Esophagus muscularis mucosa (tissue), 4 donors: ENCODE measurements at regions not wholly inside any gene's neighbourhood (a gene's known extent, or its start where the extent isn't known, plus 50 kb on each side); places are given as distances from the start of the nearest gene placed in this dataset.

Experiments used
- DNase-seq: peaks from one replicate; pipeline ENCODE4 v3.0.0-alpha.2; 2017; ENCODE audit errors: extremely low spot score
- H3K27ac ChIP-seq, 4 donors: fragments of 200-600 bp; sonication (generic); replicated peaks in 1 of 4; 1 replicate in 3 of 4; 2 replicates in 1 of 4; pipeline ENCODE4 v1.5.1; 2016 to 2019; ENCODE audit warnings: mild to moderate bottlenecking in 1 of 4
- H3K27me3 ChIP-seq, 4 donors: fragments of 200-600 bp; sonication (generic); one replicate each; pipeline versions ENCODE4 v1.5.1 to v1.6.0; 2016 to 2019
- H3K36me3 ChIP-seq, 4 donors: fragments of 200-600 bp; sonication (generic); one replicate each; pipeline ENCODE4 v1.5.1; 2016 to 2019
- H3K4me1 ChIP-seq, 4 donors: fragments of 200-600 bp; sonication (generic); one replicate each; pipeline ENCODE4 v1.5.1; 2016 to 2019
- H3K4me3 ChIP-seq, 4 donors: fragments of 200-600 bp; sonication (generic); 1 replicate in 2 of 4; 2 replicates in 2 of 4; pipeline ENCODE4 v1.5.1; 2016 to 2019; ENCODE audit warnings: mild to moderate bottlenecking in 4 of 4, moderate library complexity in 1 of 4
- H3K9me3 ChIP-seq, 4 donors: fragments of 200-600 bp; sonication (generic); 1 replicate in 3 of 4; 2 replicates in 1 of 4; pipeline ENCODE4 v1.5.1; 2016 to 2019
- EP300 ChIP-seq: sonication (generic); formaldehyde crosslinking; IDR thresholded peaks from one replicate; pipeline ENCODE4 v1.6.1; 2017; ENCODE audit warnings: antibody characterized with exemption
- POLR2A ChIP-seq: fragments of 450-650 bp; IDR thresholded peaks from one replicate; pipeline ENCODE4 v1.6.1; 2017; ENCODE audit warnings: antibody characterized with exemption, moderate library complexity, mild to moderate bottlenecking, low read depth
- POLR2AphosphoS5 ChIP-seq, 2 donors: sonication (generic); formaldehyde crosslinking; IDR thresholded peaks; one replicate each; pipeline ENCODE4 v1.6.1; 2017; ENCODE audit warnings: antibody characterized with exemption in 2 of 2
- WGBS: methylation state at CpG from one replicate; pipeline ENCODE4 v1.1.5; 2018; 5-methylcytosine and 5-hydroxymethylcytosine counted together
- intact Hi-C: fragments of 100-400 bp; cut with DNase I; formaldehyde crosslinking; loops from one replicate; pipeline ENCODE4 v1.15.1; 2023
- TF ChIP-seq, protein P1 (sequence below), 3 experiments: fragments of 200-600 bp in 2 of 3; fragments of 450-650 bp in 1 of 3; sonication (generic) in 2 of 3; IDR thresholded peaks; one replicate each; pipeline ENCODE4 v1.5.1; 2017 to 2019; ENCODE audit warnings: antibody characterized with exemption in 3 of 3, mild to moderate bottlenecking in 2 of 3, moderate library complexity in 1 of 3

DNA sequence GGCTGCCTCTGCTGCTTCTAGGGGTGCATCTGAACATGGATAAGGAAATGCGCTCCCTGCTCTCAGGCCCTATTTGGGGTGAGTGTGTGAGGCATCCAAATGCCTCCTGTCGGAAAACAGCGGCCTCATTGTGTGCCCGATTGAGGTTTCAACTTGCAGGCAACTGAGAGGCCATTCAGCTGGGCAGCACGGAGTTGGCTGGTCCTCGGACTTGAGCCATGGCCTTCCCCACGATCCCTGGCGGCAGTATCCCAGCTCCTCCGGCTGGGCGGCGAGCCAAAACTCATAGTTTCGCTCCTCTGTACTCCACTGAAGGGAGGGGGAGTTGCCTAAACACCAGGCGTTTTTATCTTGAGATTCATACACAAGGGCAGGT is 597.3 kb upstream of the SGCD start:
- intact Hi-C loops, result no loop called here
- WGBS, result 4% methylated on average over 5 of the region's 13 CpGs
- Histone ChIP-seq H3K27ac (no peak overlapping the region), H3K4me3 (peak overlapping the region; percentile 50 to 61 (median 53)), H3K27me3 (peaks cover 0 to 79% (median 17%) of the 10 kb centered on the region in 4 donors), H3K9me3 (no peaks in the 10 kb centered on the region), H3K4me1 (peaks cover 4 to 29% (median 28%) of the 10 kb centered on the region in 4 donors), H3K36me3 (no peaks in the 10 kb centered on the region)
- DNase-seq, result no peak
- no peak for TF ChIP-seq EP300
- no peak for TF ChIP-seq POLR2AphosphoS5 (IDR thresholded peaks at IDR 0.05)
- TF ChIP-seq POLR2A, result no peak
- TF ChIP-seq, protein P1, sequence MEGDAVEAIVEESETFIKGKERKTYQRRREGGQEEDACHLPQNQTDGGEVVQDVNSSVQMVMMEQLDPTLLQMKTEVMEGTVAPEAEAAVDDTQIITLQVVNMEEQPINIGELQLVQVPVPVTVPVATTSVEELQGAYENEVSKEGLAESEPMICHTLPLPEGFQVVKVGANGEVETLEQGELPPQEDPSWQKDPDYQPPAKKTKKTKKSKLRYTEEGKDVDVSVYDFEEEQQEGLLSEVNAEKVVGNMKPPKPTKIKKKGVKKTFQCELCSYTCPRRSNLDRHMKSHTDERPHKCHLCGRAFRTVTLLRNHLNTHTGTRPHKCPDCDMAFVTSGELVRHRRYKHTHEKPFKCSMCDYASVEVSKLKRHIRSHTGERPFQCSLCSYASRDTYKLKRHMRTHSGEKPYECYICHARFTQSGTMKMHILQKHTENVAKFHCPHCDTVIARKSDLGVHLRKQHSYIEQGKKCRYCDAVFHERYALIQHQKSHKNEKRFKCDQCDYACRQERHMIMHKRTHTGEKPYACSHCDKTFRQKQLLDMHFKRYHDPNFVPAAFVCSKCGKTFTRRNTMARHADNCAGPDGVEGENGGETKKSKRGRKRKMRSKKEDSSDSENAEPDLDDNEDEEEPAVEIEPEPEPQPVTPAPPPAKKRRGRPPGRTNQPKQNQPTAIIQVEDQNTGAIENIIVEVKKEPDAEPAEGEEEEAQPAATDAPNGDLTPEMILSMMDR (IDR thresholded peaks at IDR 0.05), result no peak

DNA sequence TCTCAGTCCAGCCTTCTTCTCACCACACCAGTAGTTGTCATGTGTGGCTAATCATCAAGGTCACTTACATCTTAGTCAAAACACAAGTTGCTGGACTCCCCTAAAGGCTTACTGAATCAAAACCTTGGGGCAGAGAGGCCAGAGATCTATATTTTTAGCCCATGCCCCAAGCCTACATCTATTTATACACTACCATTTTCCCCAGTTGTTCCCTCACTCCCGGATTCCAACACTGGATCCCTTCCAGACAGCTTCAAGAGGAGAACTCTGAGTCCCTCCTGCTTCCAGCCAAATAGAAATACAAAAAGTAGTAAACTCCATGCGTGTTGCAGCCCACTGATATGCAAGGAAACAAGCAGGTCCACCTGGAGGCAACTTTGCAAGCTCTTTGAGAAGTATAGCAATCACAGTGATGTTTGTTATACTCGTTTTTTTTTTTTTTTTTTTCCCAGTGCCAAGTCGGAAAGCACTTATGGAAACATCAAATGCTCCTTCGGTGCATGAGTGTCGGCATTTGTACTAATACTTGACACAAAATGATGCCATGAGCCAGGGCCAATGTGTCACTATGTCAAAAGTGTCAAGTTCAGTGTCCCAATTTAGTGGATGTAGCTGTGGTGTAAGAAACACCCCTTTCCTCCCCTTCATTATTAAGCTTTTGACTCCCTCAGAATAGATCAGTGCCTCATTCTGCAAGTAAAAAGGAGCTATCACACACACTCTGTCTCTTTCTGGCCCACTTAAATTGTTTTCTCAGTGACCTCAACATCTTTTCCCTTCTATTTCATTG is 594.2 kb upstream of the SGCD start:
- Histone ChIP-seq H3K4me1 (peaks cover 8 to 24% (median 23%) of the 10 kb centered on the region in 4 donors), H3K4me3 (no peak overlapping the region), H3K27ac (no peak overlapping the region), H3K9me3 (no peaks in the 10 kb centered on the region), H3K36me3 (no peaks in the 10 kb centered on the region), H3K27me3 (peaks cover 0 to 48% (median 15%) of the 10 kb centered on the region in 4 donors)
- 61% methylated on average over 6 of the region's 6 CpGs for WGBS
- intact Hi-C loops, result no loop called here
- no peak for DNase-seq
- TF ChIP-seq EP300 (no peak), POLR2AphosphoS5 (IDR thresholded peaks at IDR 0.05) (no peak), POLR2A (no peak)
- TF ChIP-seq, protein P1 (IDR thresholded peaks at IDR 0.05), result no peak

DNA sequence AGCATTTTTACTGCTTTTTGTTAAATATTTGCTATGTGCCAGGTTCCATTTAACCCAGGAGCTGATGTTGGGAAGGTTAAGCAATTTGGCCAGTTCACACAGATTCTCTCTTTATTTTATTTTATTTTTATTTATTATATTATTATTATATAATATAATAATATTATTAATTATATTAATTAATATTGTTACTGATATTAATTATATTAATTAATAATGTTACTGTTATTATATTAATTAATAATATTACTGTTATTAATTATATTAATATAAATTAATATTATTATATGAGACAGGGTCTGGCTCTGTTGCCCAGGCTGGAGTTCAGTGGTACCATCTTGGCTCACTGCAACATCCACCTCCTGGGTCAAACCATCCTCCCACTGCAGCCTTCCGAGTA is 593.0 kb upstream of the SGCD start:
- Histone ChIP-seq H3K36me3 (no peaks in the 10 kb centered on the region), H3K9me3 (no peaks in the 10 kb centered on the region), H3K4me3 (no peak overlapping the region), H3K27ac (no peak overlapping the region), H3K27me3 (peaks cover 0 to 37% (median 9%) of the 10 kb centered on the region in 4 donors), H3K4me1 (peaks cover 8 to 13% (median 11%) of the 10 kb centered on the region in 4 donors)
- WGBS, result 93% methylated on average over 1 of the region's 1 CpG
- TF ChIP-seq POLR2AphosphoS5 (IDR thresholded peaks at IDR 0.05) (no peak), EP300 (no peak), POLR2A (no peak)
- TF ChIP-seq, protein P1 (IDR thresholded peaks at IDR 0.05), result no peak
- DNase-seq, result no peak
- intact Hi-C loops, result no loop called here

DNA sequence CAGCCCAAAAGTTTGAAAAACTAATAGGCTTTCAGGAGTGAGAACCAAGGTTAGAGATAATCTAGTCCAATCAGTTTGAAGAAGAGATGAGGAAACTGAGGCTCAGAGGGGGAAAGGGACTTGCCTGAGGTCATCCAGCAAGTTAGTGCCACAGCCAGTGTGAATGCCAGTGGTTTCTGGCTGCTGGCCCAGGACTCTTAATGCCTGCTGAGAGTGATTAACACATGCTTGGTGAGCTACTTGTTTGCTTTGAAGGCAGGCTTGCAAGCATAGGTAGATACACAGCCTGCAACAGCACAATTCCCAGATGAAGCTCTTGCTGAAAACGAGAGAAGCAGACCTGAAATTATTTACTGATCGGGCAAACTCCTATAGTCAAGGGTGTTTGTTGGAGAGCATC is 591.6 kb upstream of the SGCD start:
- H3K4me3 ChIP-seq, result no peak overlapping the region
- no peak for TF ChIP-seq EP300
- no peak for TF ChIP-seq POLR2A
- TF ChIP-seq, protein P1 (IDR thresholded peaks at IDR 0.05), result no peak
- 50% methylated on average over 2 of the region's 2 CpGs for WGBS
- peaks cover 0 to 8% (median 0%) of the 10 kb centered on the region in 4 donors for H3K4me1 ChIP-seq
- H3K27ac ChIP-seq, result no peak overlapping the region
- H3K36me3 ChIP-seq, result no peaks in the 10 kb centered on the region
- DNase-seq, result no peak
- H3K9me3 ChIP-seq, result no peaks in the 10 kb centered on the region
- intact Hi-C loops, result no loop called here
- peaks cover 0 to 22% (median 0%) of the 10 kb centered on the region in 4 donors for H3K27me3 ChIP-seq
